HepG2 (cell line): ENCODE measurements at regions not wholly inside any gene's neighbourhood (a gene's known extent, or its start where the extent isn't known, plus 50 kb on each side); places are given as distances from the start of the nearest gene placed in this dataset.

ENCODE experiments used
- AGO1 ChIP-seq: fragments of 200-400 bp; formaldehyde crosslinking; IDR thresholded peaks from 2 replicates; pipeline ENCODE4 v1.6.1; 2017; ENCODE audit warnings: mild to moderate bottlenecking, low read depth, low read length, moderate library complexity; ENCODE audit not compliant: poor library complexity, severe bottlenecking
- CBX2 ChIP-seq, 2 experiments: fragments of 200-600 bp in 1 of 2; sonication (generic); formaldehyde crosslinking in 1 of 2; IDR thresholded peaks; 2 replicates each; pipeline versions ENCODE4 v1.7.0 to v1.8.1; 2018 to 2022; ENCODE audit warnings: low read depth in 2 of 2, low read length in 1 of 2, mild to moderate bottlenecking in 1 of 2, missing genetic modification reagents in 1 of 2
- ETS1 ChIP-seq: sonication (generic); formaldehyde crosslinking; IDR thresholded peaks from 2 replicates; pipeline ENCODE4 v1.4.0; 2020; ENCODE audit warnings: missing genetic modification reagents
- JUND ChIP-seq: sonication (generic); formaldehyde crosslinking; IDR thresholded peaks from 2 replicates; pipeline ENCODE4 v1.8.0; 2022; ENCODE audit warnings: mild to moderate bottlenecking, missing genetic modification reagents
- RAD21 ChIP-seq: fragments of 450-650 bp; formaldehyde crosslinking; IDR thresholded peaks from 2 replicates; pipeline ENCODE4 v1.5.0; 2020; ENCODE audit warnings: mild to moderate bottlenecking
- RXRA ChIP-seq: sonication (generic); formaldehyde crosslinking; IDR thresholded peaks from 2 replicates; pipeline ENCODE4 v1.5.1; 2020; ENCODE audit warnings: missing genetic modification reagents
- TGIF2 ChIP-seq: IDR thresholded peaks from 2 replicates; pipeline ENCODE4 v1.6.1; 2016; ENCODE audit warnings: control low read depth, missing compliant biosample characterization
- ZNF382 ChIP-seq: sonication (generic); formaldehyde crosslinking; IDR thresholded peaks from 2 replicates; pipeline ENCODE4 v1.5.0; 2020; ENCODE audit warnings: missing genetic modification reagents, mild to moderate bottlenecking, borderline replicate concordance
- TF ChIP-seq, protein P1 (sequence below), 2 experiments: sonication (generic) in 1 of 2; formaldehyde crosslinking in 1 of 2; IDR thresholded peaks; 2 replicates each; pipeline versions ENCODE4 v1.5.1 to v1.6.1; 2011 to 2020; ENCODE audit warnings: borderline replicate concordance in 1 of 2, low read depth in 1 of 2, low read length in 1 of 2, mild to moderate bottlenecking in 1 of 2, missing genetic modification reagents in 1 of 2, moderate library complexity in 1 of 2

DNA sequence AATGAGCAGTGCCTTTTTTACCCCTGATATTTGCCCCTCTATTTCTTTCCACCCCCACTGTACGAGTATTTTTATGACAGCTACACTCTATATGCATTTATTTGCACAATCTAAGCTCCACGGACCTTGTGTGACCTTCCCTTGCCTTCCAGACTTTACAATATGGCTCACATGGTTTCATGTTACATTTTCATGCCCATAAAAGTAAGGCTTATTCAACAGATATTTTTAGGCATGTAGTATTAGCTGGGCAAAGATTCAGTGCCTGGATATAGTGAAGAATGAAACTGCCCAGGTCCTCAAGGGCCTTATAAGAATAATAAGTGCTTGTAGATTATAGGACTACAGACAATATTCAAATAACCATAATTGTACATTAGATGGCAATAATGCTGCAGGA lies 481.9 kb upstream of the CNTN4 start:
- TF ChIP-seq, protein P1, sequence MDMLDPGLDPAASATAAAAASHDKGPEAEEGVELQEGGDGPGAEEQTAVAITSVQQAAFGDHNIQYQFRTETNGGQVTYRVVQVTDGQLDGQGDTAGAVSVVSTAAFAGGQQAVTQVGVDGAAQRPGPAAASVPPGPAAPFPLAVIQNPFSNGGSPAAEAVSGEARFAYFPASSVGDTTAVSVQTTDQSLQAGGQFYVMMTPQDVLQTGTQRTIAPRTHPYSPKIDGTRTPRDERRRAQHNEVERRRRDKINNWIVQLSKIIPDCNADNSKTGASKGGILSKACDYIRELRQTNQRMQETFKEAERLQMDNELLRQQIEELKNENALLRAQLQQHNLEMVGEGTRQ (IDR thresholded peaks at IDR 0.05; ENCODE audit: low read depth, low read length), result no peak
- TF ChIP-seq, protein P1 (CRISPR knock-in tag; IDR thresholded peaks at IDR 0.05; ENCODE audit: borderline replicate concordance), result no peak
- TF ChIP-seq RAD21, result no peak
- TF ChIP-seq RXRA, result no peak
- TF ChIP-seq CBX2 (IDR thresholded peaks at IDR 0.05; ENCODE audit: low read depth, low read length), result no peak
- TF ChIP-seq CBX2 (CRISPR knock-in tag; IDR thresholded peaks at IDR 0.05; ENCODE audit: low read depth), result no peak
- no peak for TF ChIP-seq JUND (CRISPR knock-in tag)
- no peak for TF ChIP-seq TGIF2 (CRISPR knock-in tag)
- no peak for TF ChIP-seq ZNF382 (CRISPR knock-in tag)
- no peak for TF ChIP-seq AGO1
- TF ChIP-seq ETS1, result no peak
